Lower leg skin (tissue), 3 donors: ENCODE measurements at regions not wholly inside any gene's neighbourhood (a gene's known extent, or its start where the extent isn't known, plus 50 kb on each side); places are given as distances from the start of the nearest gene placed in this dataset.

Source experiments
- CTCF ChIP-seq, 3 donors: fragments of 450-650 bp; IDR thresholded peaks; one replicate each; pipeline ENCODE4 v1.5.1; 2016; ENCODE audit warnings: antibody characterized with exemption in 3 of 3, mild to moderate bottlenecking in 3 of 3, moderate library complexity in 2 of 3
- POLR2A ChIP-seq, 2 donors: fragments of 450-650 bp; IDR thresholded peaks; one replicate each; pipeline ENCODE4 v1.6.1; 2016 to 2017; ENCODE audit warnings: antibody characterized with exemption in 2 of 2, mild to moderate bottlenecking in 1 of 2, moderate library complexity in 1 of 2

GRCh38 chrX:69090022-69090421 lies 75.2 kb downstream of the PJA1 start:
- TF ChIP-seq CTCF (IDR thresholded peaks at IDR 0.05) (no peak), POLR2A (IDR thresholded peaks at IDR 0.05) (no peak)
